ENCODE measurements at regions not wholly inside any gene's neighbourhood (a gene's known extent, or its start where the extent isn't known, plus 50 kb on each side); places are given as distances from the start of the nearest gene placed in this dataset.

DNA sequence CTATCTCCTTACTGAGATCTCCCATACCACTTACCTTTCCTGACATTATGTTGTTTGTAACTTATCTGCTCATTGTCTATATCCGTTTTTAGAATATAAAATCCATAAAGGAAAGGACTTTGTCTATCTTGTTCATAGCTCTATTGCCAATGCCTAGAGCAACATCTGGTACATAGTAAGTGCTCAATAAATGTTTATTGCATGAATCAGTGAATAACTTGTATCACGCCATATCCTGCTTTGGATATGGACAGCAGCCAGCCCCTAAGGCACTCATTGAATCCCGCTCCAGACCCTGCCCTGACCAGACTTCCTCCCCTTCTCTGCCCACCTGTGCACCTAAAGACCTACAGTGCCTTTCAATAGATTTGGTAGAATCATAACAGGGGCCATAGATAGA lies 298.1 kb upstream of the PLXNA2 start:
- Mint-ChIP-seq H3K4me1 (no peaks in the 10 kb centered on the region), H3K27ac (no peak overlapping the region), H3K9me3 (no peaks in the 10 kb centered on the region), H3K36me3 (no peaks in the 10 kb centered on the region), H3K4me3 (no peak overlapping the region)
- DNase-seq (ENCODE audit: low spot score in 2 of 2): no peak
- ATAC-seq: no peak

DNA sequence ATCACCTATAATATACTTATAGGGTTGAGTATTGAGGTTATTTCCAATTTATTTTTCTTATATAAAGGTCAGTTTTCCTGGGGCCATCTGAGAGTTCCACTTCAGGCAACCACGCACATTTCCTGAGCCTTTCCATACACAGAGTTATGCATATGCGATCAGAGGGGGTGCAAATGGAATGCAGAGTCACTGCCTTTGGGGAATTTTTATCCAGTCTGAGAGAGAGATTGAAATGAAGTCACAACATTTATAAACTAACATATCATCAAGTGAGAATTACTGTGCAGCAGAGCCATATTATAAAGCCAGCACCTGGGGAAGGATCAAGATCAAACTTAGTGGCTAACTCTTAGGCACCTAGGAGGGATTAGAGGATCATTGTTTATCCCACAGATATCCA lies 299.9 kb upstream of the PLXNA2 start:
- no peak overlapping the region for H3K27ac Mint-ChIP-seq
- ATAC-seq: no peak
- H3K4me1 Mint-ChIP-seq: no peaks in the 10 kb centered on the region
- H3K36me3 Mint-ChIP-seq: no peaks in the 10 kb centered on the region
- H3K4me3 Mint-ChIP-seq: no peak overlapping the region
- no peak for DNase-seq (ENCODE audit: low spot score in 2 of 2)
- no peaks in the 10 kb centered on the region for H3K9me3 Mint-ChIP-seq

GRCh38 chr1:208544794-208545193 lies 300.6 kb upstream of the PLXNA2 start:
- no peaks in the 10 kb centered on the region for H3K36me3 Mint-ChIP-seq
- no peak overlapping the region for H3K27ac Mint-ChIP-seq
- no peak overlapping the region for H3K4me3 Mint-ChIP-seq
- ATAC-seq: no peak
- H3K9me3 Mint-ChIP-seq: no peaks in the 10 kb centered on the region
- no peaks in the 10 kb centered on the region for H3K4me1 Mint-ChIP-seq
- no peak for DNase-seq (ENCODE audit: low spot score in 2 of 2)

DNA sequence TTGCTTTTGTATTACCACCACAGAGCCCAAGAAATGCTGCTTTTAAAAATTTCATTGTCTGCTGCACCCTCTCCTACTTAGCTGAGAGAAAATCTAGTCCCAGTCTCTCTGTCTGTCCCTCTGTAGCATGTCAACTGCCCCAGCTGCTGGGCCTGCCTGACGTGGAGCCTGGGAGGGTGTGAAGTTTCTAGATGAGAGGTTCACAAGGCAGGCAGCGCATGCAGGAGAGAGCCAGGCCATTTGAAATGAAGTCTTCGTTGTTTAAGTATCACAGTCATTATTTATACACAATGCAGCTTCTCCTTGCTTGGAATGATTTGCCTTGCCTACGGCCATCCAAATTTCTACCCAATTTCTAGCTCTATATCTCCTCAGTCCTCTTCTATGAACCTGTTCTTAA lies 306.8 kb upstream of the PLXNA2 start:
- no peak for DNase-seq (ENCODE audit: low spot score in 2 of 2)
- Mint-ChIP-seq H3K27ac (no peak overlapping the region), H3K4me3 (no peak overlapping the region), H3K36me3 (no peaks in the 10 kb centered on the region), H3K4me1 (no peaks in the 10 kb centered on the region), H3K9me3 (no peaks in the 10 kb centered on the region)
- no peak for ATAC-seq

GRCh38 chr1:208551633-208552320 lies 307.6 kb upstream of the PLXNA2 start:
- DNase-seq (ENCODE audit: low spot score in 2 of 2) (no peak), ATAC-seq (no peak)
- H3K27ac Mint-ChIP-seq: no peak overlapping the region
- no peak overlapping the region for H3K4me3 Mint-ChIP-seq
- no peaks in the 10 kb centered on the region for H3K36me3 Mint-ChIP-seq
- no peaks in the 10 kb centered on the region for H3K4me1 Mint-ChIP-seq
- H3K9me3 Mint-ChIP-seq: no peaks in the 10 kb centered on the region

DNA sequence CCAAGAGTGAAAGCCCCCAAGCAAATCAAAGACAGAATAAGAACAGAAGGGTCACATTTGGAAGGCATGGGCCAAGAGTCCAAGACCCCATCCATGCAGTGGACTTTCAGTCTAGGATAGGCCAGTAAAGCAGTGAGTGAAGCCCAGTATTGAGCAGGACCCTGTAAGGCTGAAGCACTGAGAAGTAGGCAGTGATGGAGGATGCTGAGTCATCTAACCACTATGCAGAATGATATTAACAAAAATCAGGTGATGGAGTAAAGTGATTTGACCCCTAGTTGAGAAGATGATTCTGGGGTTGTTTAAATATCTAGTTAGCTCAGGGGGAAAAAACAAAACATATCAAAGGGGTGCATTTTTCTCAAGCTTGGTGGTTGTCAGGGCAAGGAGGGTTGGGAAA lies 308.7 kb upstream of the PLXNA2 start:
- peaks cover 2% of the 10 kb centered on the region for H3K9me3 Mint-ChIP-seq
- no peaks in the 10 kb centered on the region for H3K4me1 Mint-ChIP-seq
- ATAC-seq (no peak), DNase-seq (ENCODE audit: low spot score in 2 of 2) (no peak)
- H3K27ac Mint-ChIP-seq: no peak overlapping the region
- H3K36me3 Mint-ChIP-seq: no peaks in the 10 kb centered on the region
- no peak overlapping the region for H3K4me3 Mint-ChIP-seq

DNA sequence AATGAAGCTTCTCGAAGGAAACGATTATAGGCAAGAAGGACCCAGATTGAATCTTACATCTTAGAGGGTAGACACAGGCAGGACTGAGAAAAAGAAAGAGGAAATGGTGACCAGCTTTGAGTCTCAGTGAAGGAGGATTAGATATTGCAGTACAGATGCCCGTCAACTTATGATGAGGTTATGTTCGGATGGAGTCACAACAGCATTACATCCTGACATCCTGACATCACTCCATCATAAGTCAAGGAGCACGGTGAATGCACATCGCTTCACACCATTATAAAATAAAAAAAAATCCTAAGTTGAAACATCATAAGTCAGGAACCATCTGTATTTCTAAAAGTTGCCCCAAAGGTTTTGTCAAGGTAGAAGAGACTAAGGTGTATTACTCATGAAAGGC lies 312.3 kb upstream of the PLXNA2 start:
- DNase-seq (ENCODE audit: low spot score in 2 of 2) (no peak), ATAC-seq (no peak)
- H3K4me1 Mint-ChIP-seq: no peaks in the 10 kb centered on the region
- peaks cover 4% of the 10 kb centered on the region for H3K9me3 Mint-ChIP-seq
- H3K4me3 Mint-ChIP-seq: no peak overlapping the region
- H3K27ac Mint-ChIP-seq: no peak overlapping the region
- H3K36me3 Mint-ChIP-seq: no peaks in the 10 kb centered on the region

DNA sequence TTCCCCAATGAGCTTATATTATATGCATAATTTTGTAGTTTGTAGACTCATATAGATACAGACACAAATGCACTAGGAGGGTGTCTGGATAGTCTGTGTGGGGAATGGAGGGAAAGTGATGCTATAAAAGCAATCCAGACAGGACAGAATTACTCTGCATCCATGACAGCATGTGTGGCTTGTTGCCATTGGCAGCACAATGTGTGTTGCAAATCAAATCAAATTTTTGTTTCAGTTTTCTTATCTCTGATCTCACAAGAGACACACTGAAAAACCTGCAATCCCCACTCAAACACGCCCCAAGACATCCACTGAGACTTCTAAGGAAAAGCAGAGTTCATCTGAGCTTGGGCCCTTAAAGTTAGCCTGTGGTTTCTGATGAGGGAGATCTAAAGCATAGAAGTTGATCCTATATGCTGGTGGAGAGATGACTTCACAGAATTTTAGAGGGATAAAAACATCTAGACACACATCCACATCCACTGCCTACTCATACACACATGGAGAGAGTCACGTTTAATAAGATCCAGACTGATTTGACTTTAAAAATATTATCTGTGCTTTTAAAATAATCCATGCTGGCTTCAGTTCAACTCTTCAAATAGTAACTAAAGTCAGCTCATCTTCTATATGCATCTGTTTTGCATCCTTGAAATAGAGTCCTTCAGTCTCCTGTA lies 313.0 kb upstream of the PLXNA2 start:
- no peak overlapping the region for H3K27ac Mint-ChIP-seq
- no peaks in the 10 kb centered on the region for H3K4me1 Mint-ChIP-seq
- ATAC-seq (no peak), DNase-seq (ENCODE audit: low spot score in 2 of 2) (no peak)
- no peak overlapping the region for H3K4me3 Mint-ChIP-seq
- peaks cover 4% of the 10 kb centered on the region for H3K9me3 Mint-ChIP-seq
- H3K36me3 Mint-ChIP-seq: no peaks in the 10 kb centered on the region

DNA sequence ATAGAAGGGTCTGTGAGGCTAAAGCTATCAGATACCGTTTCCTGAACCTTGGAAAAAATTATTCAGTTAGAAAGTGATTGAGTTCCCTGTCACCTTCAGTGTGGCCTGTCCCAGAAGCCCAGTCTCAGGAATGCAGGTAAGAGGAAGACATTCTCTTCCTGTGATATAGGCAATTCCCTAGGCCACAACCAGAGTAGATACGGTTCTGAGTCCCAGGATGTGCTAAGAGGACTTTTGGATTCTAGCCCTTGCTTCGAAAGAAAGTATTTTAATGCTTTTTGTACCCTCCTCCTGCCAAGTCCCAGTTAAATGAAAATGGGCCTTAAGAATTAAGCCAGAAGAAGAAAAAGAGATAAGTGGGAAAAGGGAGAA lies 313.5 kb upstream of the PLXNA2 start:
- Mint-ChIP-seq H3K27ac (no peak overlapping the region), H3K36me3 (no peaks in the 10 kb centered on the region), H3K4me3 (no peak overlapping the region), H3K9me3 (peaks cover 4% of the 10 kb centered on the region), H3K4me1 (no peaks in the 10 kb centered on the region)
- ATAC-seq (no peak), DNase-seq (ENCODE audit: low spot score in 2 of 2) (no peak)

- H3K4me1 Mint-ChIP-seq: no peaks in the 10 kb centered on the region
- no peak overlapping the region for H3K4me3 Mint-ChIP-seq
- no peak for ATAC-seq
- no peaks in the 10 kb centered on the region for H3K36me3 Mint-ChIP-seq
- DNase-seq (ENCODE audit: low spot score in 2 of 2): no peak
- peaks cover 4% of the 10 kb centered on the region for H3K9me3 Mint-ChIP-seq
- H3K27ac Mint-ChIP-seq: no peak overlapping the region
Measured at GRCh38 chr1:208559597-208560329, 315.6 kb upstream of the PLXNA2 start.

DNA sequence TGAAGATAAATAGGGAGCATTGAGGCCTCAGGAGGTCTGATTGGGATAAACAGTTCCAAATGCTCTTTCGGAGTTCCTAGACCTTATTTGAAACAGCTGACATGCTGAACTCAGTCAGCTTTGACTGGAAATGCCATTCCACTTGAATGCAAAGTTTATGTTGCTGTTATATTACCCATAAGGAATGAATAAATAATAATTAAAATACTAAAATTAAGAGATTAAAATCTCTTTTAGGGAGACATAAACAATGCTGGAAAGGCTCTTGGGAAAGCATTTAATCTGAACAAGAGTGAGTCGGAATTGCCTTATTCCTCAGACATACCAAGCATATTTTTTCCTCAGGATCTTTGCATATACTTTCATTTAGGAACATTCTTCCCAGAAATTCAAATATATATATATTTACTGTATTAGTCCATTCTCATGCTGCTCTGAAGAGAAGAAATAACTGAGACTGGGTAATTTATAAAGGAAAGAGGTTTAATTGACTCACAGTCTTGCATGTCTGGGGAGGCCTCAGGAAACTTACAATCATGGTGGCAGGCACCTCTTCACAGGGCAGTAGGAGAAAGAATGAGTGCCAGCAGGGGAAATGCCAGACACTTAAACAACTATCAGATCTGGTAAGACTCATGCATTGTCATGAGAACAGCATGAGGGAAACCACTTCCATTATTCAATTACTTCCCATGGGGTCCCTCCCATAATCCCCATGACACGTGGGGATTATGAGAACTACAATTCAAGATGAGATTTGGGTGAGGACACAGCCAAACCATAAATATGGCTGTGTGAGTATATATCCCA lies 318.2 kb upstream of the PLXNA2 start:
- H3K36me3 Mint-ChIP-seq: no peaks in the 10 kb centered on the region
- DNase-seq (ENCODE audit: low spot score in 2 of 2) (no peak), ATAC-seq (no peak)
- H3K4me1 Mint-ChIP-seq: no peaks in the 10 kb centered on the region
- H3K4me3 Mint-ChIP-seq: no peak overlapping the region
- no peak overlapping the region for H3K27ac Mint-ChIP-seq
- H3K9me3 Mint-ChIP-seq: peaks cover 4% of the 10 kb centered on the region

DNA sequence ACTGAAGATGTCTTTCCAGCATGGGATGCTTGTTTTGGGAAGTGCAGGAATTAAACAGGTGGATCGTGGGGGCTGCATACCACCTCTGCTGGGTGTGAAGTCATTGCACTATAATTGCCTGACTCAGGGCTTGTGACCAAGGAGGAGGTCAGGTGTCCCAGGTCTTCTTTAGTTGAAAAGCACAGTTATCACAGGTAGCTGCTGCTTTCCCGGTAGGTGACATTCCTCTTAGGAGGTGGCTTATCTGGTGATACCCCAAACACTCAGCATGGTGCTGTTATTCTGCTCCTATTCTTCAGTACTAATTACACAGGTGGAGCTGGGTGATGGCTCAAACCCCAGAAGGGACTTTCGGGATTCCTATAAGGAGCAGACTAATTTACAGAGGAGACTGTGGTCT lies 320.3 kb upstream of the PLXNA2 start:
- H3K4me1 Mint-ChIP-seq: no peaks in the 10 kb centered on the region
- no peak for DNase-seq (ENCODE audit: low spot score in 2 of 2)
- no peak overlapping the region for H3K4me3 Mint-ChIP-seq
- peaks cover 6% of the 10 kb centered on the region for H3K9me3 Mint-ChIP-seq
- H3K27ac Mint-ChIP-seq: no peak overlapping the region
- ATAC-seq: no peak
- no peaks in the 10 kb centered on the region for H3K36me3 Mint-ChIP-seq

DNA sequence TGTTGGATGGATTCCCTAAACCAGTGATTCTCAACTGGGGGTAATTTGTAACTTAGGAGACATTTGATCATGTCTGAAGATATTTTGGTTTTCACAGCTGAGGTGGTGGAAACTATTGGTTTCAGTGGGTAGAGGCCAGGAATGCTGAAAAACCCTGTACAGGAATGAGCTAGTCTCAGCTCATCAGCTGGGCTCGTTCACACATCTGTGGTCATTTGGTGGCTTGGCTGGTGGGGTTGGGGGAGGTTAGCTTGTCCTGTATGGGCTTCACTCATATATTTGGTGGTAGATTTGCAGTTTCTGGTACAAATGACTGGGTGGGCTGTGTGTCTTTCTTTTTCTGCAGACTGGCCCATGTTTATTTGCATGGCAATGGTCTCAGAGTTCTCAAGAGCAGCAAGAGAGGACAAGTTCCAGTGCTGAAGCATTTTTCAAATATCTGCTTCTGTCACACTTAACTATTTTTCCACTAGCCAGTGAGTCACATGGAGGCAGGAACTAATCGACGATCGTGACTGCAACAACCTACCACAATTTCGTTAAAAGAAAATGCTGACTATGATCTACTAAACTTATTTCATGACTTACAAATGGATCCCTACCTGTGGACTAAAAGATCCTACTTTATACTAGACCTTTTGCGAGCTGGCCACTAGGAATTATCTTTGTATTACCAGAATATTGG lies 321.7 kb upstream of the PLXNA2 start:
- no peak overlapping the region for H3K4me3 Mint-ChIP-seq
- DNase-seq (ENCODE audit: low spot score in 2 of 2): no peak
- H3K36me3 Mint-ChIP-seq: no peaks in the 10 kb centered on the region
- no peaks in the 10 kb centered on the region for H3K4me1 Mint-ChIP-seq
- peaks cover 6% of the 10 kb centered on the region for H3K9me3 Mint-ChIP-seq
- no peak for ATAC-seq
- H3K27ac Mint-ChIP-seq: no peak overlapping the region

DNA sequence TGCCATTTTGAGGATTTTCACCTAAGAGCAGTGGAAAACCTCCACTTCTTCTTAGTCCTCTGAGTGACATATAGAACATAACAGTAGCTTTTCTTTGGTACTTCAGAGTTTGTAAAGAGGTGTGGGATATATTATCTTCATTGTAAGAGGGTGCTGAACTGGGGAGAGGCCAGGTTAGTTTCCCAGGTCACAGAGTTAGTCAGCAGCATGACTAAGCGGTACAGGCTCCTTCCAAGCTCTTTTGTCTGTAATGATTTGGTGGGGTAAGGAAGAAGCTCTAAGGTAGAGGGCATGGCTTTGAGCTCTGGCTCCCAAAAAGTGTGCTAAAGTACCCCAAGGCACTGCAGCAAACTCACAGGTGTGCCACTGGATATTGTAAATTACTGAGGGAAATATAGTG lies 325.0 kb upstream of the PLXNA2 start:
- no peaks in the 10 kb centered on the region for H3K36me3 Mint-ChIP-seq
- no peak overlapping the region for H3K4me3 Mint-ChIP-seq
- DNase-seq (ENCODE audit: low spot score in 2 of 2) (no peak), ATAC-seq (no peak)
- no peak overlapping the region for H3K27ac Mint-ChIP-seq
- no peaks in the 10 kb centered on the region for H3K4me1 Mint-ChIP-seq
- H3K9me3 Mint-ChIP-seq: peaks cover 6% of the 10 kb centered on the region

DNA sequence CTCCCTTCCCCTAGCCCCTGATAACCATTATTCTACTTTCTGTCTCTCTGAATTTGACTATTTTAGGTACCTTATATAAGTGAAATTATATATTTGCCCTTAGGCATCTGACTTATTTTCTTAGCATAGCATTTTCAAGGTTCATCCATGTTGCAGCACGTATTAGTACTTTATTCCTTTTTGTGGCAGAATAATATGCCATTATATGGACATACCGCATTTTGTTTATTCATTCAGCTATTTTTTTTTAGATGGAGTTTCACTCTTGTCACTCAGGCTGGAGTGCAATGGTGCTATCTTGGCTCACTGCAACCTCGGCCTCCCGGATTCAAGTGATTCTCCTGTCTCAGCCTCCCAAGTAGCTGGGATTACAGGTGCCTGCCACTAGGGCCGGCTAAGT lies 326.2 kb upstream of the PLXNA2 start:
- peaks cover 6% of the 10 kb centered on the region for H3K9me3 Mint-ChIP-seq
- H3K4me1 Mint-ChIP-seq: no peaks in the 10 kb centered on the region
- H3K36me3 Mint-ChIP-seq: no peaks in the 10 kb centered on the region
- DNase-seq (ENCODE audit: low spot score in 2 of 2): no peak
- no peak overlapping the region for H3K27ac Mint-ChIP-seq
- no peak for ATAC-seq
- no peak overlapping the region for H3K4me3 Mint-ChIP-seq
